Fibroblast of pulmonary artery (primary cell): ENCODE measurements at regions not wholly inside any gene's neighbourhood (a gene's known extent, or its start where the extent isn't known, plus 50 kb on each side); places are given as distances from the start of the nearest gene placed in this dataset.

ENCODE experiments used
- DNase-seq: peaks from one replicate; pipeline ENCODE4 v3.0.0-alpha.2; 2010; ENCODE audit warnings: low read depth
- H3K4me3 ChIP-seq: replicated peaks from 2 replicates; pipeline ENCODE4 v1.5.1; 2011; ENCODE audit warnings: low read depth, mild to moderate bottlenecking, control low read depth, low read length, moderate library complexity
- TF ChIP-seq, protein P1 (sequence below): IDR thresholded peaks from 2 replicates; pipeline ENCODE4 v1.5.1; 2011; ENCODE audit warnings: mild to moderate bottlenecking, control low read depth, low read length, inconsistent platforms; ENCODE audit errors: missing control alignments

DNA sequence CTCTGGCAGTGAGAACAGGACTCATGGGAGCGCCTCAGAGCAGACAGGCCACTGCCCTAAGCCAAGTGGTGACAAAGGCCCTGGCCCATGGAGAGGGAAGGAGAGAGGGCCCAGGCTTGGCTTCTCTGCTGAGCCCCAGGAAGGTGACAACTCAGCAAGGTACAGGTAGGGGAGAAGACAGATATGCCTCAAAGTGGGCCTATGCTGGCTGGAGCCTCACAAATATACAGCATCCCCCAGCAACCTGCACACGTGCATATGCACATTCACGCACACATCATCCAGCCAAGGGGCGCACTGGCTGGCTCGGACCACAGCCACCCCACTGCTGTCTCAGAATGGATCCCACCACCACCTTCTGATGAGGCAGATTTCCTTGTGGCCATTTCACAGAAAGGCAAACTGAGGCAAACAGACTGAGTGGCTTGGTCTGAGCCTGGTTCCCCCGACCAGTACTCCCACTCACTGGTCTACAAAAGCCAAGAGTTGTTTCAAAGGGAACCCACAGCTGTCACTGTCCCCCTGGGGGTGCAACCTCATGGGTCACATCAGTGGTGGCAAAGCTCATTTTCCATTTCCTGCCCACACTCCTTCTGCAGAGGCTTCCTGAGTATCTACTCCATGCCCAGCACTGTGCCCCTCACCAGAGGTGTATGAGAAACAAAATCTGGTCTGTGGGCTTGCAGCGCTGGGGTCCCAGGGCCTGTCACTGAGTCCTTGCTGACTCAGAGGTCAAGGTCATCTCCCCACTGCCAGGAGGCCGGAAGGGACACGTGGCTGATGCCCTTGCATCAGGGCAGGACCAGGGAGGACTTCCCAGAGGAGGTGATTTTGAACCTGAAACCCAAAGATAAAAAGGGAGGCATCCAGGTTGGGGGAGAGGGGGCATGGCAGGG, 67.3 kb upstream of the PRR5 start:
- no peak overlapping the region for H3K4me3 ChIP-seq
- TF ChIP-seq, protein P1, sequence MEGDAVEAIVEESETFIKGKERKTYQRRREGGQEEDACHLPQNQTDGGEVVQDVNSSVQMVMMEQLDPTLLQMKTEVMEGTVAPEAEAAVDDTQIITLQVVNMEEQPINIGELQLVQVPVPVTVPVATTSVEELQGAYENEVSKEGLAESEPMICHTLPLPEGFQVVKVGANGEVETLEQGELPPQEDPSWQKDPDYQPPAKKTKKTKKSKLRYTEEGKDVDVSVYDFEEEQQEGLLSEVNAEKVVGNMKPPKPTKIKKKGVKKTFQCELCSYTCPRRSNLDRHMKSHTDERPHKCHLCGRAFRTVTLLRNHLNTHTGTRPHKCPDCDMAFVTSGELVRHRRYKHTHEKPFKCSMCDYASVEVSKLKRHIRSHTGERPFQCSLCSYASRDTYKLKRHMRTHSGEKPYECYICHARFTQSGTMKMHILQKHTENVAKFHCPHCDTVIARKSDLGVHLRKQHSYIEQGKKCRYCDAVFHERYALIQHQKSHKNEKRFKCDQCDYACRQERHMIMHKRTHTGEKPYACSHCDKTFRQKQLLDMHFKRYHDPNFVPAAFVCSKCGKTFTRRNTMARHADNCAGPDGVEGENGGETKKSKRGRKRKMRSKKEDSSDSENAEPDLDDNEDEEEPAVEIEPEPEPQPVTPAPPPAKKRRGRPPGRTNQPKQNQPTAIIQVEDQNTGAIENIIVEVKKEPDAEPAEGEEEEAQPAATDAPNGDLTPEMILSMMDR, result no peak
- no peak for DNase-seq

DNA sequence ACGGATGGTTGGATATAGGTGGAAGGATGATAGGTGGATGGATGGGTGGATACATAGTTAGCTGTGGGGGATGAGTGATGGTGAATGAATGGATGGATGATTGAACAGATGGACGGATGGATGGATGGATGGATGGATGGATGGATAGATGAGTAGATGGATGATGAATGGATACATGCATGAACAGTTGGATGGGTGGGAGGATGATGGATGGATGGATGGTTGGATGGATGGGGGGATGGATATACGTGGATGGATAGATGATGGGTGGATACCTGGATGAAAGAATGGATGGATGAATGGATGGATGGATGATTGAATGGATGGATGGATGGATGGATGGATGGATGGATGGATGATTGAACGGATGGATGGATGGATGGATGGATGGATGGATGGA, 68.4 kb upstream of the PRR5 start:
- no peak for DNase-seq
- no peak overlapping the region for H3K4me3 ChIP-seq
- TF ChIP-seq, protein P1, result no peak

DNA sequence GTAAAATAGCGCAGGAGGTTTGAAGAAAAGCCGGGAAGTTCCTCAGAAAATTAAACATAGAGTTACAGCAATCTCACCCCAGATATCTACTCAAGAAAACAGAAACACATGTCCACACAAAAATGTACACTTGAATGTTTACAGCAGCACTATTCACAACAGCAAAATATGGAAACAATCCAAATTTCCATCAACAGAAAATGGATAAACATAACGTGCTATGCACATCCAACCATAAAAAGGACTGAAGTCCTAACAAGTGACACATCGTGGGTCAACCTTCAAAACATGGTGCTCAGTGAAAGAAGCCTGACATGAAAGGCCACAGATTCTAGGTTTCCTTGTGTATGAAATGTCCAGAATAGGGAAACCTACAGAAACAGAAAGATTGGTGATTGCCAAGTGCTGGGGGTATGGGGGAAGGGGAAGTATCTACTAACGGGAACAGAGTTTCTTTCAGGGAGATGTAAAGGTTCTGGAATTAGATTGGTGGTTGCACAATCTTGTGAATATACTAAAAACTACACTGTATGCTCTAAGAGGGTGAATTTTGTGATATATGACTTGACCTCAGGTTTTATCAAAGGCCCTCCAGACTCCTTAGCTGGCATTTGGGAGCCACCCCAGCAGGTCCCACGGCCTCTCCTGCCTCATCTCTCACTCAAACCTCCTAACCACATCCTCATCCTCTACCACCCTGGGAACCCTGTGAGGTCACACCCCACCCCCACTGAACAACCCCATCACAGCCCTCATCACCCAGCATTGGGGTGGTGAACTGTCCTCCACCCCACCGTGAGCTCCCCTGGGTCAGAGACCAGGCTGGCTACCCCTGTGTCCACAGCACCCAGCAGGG, 69.2 kb upstream of the PRR5 start:
- DNase-seq, result no peak
- TF ChIP-seq, protein P1, result no peak
- H3K4me3 ChIP-seq, result no peak overlapping the region

DNA sequence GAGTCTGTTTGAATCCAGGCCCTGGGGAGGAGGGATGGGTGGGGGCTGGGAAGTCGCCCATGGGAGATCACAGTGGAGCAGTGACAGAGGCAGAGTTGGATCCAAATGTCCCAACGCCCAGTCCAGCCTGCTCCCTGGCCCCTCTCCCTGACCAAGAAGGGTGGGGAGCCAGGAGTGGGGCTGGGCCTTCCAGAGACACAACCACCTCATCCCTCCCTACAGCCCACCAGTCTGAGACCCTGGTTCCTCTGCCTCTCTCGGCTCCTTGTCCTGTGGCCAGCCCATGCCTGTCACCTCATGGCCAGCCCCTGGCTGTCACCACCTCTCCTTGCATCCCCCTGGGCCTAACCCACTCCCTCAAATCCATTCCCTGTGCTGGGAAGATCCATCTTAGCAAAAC, 71.2 kb upstream of the PRR5 start:
- TF ChIP-seq, protein P1, result no peak
- DNase-seq, result no peak
- H3K4me3 ChIP-seq, result no peak overlapping the region

DNA sequence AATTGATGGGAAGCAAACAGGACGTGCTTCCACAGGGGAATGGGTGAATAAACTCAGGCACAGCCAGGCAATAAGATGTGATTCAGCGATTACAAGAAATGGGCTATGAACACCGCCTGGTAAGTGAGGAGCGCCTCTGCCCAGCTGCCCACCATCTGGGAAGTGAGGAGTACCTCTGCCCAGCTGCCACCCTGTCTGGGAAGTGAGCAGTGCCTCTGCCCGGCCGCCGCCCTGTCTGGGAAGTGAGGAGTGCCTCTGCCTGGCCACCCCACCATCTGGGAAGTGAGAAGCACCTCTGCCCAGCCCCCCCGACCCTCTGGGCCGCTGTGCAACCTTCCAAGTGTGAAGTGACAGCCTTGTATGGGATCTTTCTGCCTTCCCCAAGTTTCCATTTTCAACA, 73.2 kb upstream of the PRR5 start:
- no peak for DNase-seq
- H3K4me3 ChIP-seq, result no peak overlapping the region
- TF ChIP-seq, protein P1, result no peak

DNA sequence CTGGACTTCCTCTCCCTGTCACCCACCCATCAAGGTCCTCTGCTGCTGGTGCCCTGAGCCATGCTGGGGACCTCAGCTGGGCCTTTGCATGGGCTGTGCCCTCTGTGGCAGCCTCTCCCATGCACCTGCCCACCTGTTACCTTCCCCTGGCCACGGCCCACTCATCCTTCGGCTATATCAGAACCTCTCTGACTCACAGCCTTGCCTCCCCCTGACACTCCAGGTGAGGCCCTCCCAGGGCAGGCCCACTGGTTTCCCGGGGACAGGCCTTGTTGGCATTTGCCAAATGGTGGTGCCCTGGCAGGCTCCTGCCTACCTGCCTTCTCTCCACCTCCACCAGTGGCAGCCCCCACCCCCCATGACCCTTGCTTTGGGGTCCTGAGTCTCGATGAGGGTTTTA, 73.7 kb upstream of the PRR5 start:
- DNase-seq, result no peak
- TF ChIP-seq, protein P1, result no peak
- H3K4me3 ChIP-seq, result no peak overlapping the region
